ELR (cell line): ENCODE measurements at regions not wholly inside any gene's neighbourhood (a gene's known extent, or its start where the extent isn't known, plus 50 kb on each side); places are given as distances from the start of the nearest gene placed in this dataset.

ENCODE experiments used
- DNase-seq: peaks from one replicate; pipeline ENCODE4 v3.0.0-alpha.2; 2015; ENCODE audit warnings: low read depth

DNA sequence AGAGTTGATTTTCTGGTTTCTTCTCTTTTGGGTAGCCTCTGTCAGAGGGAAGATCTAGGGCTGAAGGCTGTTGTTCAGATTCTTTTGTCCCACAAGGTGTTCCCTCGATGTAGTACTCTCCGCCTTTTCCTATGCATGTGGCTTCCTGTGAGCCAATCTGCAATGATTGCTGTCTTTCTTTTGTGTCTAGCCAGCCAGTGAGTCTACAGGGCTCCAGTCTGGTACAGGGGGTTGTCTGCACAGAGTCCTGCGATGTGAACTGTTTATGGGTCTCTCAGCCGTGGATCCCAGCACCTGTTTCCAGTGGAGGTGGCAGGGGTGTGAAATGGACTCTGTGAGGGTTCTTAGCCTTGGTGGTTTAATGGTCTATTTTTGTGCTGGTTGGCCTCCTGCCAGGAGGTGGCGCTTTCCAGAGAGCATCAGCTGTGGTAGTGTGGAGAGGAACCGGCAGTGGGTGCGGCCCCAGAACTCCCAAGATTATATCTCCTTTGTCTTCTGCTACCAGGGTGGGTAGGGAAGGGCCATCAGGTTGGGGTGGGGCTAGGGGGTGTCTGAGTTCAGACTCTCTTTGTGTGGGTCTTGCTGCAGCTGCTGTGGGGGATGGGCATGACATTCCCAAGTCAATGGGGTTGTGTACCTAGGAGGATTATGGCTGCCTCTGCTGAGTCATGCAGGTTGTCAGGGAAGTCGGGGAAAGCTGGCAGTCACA lies 81.3 kb upstream of the C21orf91 start:
- DNase-seq: no peak

DNA sequence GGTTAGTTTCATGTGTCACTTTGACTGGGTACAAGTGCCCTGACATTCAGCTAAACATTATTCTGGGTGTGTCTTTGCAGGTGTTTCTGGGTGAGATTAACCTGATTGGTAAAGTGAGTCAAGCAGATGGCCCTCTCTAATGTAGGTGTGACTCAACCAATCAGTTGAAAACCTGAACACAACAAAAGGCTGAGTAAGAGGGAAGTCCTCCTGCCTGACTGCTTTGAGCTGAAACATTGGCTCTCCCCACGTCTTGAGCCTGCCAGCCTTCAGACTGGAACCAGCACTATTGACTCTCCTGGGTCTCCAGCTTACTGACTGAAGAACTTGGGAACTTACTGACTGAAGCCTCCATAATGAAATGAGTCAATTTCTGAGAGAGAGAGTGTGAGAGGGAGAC lies 70.0 kb upstream of the C21orf91 start:
- DNase-seq: no peak

DNA sequence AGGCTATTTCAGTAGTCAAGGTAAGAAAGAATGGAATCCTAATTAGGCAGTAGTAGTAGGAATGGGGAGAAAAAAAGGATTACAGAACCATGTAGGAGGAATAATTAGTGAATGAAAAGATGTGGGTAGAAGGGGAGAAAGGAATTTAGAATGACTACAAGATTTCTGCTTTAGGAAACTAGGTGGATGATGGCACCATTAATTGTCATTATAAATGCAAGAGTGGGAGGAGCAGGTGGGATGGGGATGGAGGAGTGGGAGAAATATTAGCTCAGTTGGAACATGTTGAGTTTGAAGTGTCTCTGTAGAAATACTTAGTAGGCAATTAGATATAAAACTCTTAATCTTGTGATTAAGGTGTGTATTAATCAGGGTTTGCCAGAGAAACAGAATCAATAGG lies 50.0 kb upstream of the C21orf91 start:
- DNase-seq: no peak
